Activated T-cell treated with anti-CD3 and anti-CD28 coated beads, Interleukin-2, amount 50 U/mL, for 24 hours (primary cell): ENCODE measurements at regions not wholly inside any gene's neighbourhood (a gene's known extent, or its start where the extent isn't known, plus 50 kb on each side); places are given as distances from the start of the nearest gene placed in this dataset.
"Not testable (repeated sequence)": the region's sequence is repeated elsewhere in the genome, so short reads cannot be mapped to it uniquely, and the experiment has no call there.

ENCODE experiments used
- DNase-seq: peaks from one replicate; pipeline ENCODE4 v3.0.0-alpha.2; 2020
- H3K27ac Mint-ChIP-seq: 2 replicates; pipeline ENCODE4 v1.8.0; 2020; ENCODE audit warnings: mild to moderate bottlenecking, mixed read lengths
- H3K27me3 Mint-ChIP-seq: 2 replicates; pipeline ENCODE4 v1.8.0; 2020; ENCODE audit warnings: mixed read lengths
- H3K36me3 Mint-ChIP-seq: 2 replicates; pipeline ENCODE4 v1.8.0; 2020; ENCODE audit warnings: low read depth, mixed read lengths
- H3K4me1 Mint-ChIP-seq: 2 replicates; pipeline ENCODE4 v1.8.0; 2020; ENCODE audit warnings: low read depth, mixed read lengths
- H3K4me3 Mint-ChIP-seq: 2 replicates; pipeline ENCODE4 v1.8.0; 2020; ENCODE audit warnings: mild to moderate bottlenecking, moderate library complexity, mixed read lengths
- H3K9me3 Mint-ChIP-seq: 2 replicates; pipeline ENCODE4 v1.8.0; 2020; ENCODE audit warnings: mixed read lengths

DNA sequence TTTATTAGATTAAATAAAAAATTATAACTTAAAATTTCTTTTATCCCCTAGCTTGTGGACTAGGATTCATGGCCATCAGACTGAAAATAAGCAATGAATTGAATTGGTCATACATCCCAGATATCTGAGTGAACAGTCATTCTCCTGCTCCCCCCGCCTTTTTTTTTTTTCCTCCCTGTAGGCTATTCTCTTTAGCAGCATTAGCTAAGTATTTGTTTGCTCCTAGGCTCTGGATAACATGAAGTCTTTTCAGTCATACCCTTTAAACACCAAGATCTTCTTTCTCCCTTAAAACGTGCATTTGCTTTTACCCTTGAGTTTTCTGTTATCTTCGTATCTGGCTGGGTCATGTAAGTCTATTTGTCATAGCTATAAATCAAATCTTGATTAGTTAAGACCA lies 866.7 kb upstream of the SPRY2 start:
- H3K9me3 Mint-ChIP-seq: peaks cover 11% of the 10 kb centered on the region
- no peak overlapping the region for H3K27ac Mint-ChIP-seq
- no peaks in the 10 kb centered on the region for H3K27me3 Mint-ChIP-seq
- H3K4me1 Mint-ChIP-seq: no peaks in the 10 kb centered on the region
- DNase-seq: no peak
- H3K36me3 Mint-ChIP-seq: no peaks in the 10 kb centered on the region
- H3K4me3 Mint-ChIP-seq: no peak overlapping the region

DNA sequence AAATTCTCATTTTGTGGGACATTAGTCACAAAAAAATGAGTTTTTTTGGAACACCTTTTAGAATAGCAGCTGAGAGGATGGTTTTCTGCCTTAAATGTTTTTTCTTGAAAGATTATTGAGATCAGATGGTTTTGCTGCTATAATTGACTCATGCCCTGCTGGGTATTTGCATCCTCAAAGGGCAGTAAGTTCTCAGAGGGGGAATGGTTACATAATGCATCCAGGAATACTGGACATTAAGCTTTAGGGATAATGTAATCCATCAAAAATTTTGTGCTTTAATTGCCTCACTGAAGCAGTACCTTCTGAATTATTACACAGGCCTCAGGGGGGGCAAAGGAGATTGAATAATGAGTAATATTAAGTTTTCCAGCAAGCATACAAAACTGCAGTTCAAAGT lies 866.3 kb upstream of the SPRY2 start:
- H3K9me3 Mint-ChIP-seq: peaks cover 11% of the 10 kb centered on the region
- H3K27me3 Mint-ChIP-seq: no peaks in the 10 kb centered on the region
- H3K27ac Mint-ChIP-seq: no peak overlapping the region
- H3K4me1 Mint-ChIP-seq: no peaks in the 10 kb centered on the region
- no peak for DNase-seq
- no peak overlapping the region for H3K4me3 Mint-ChIP-seq
- no peaks in the 10 kb centered on the region for H3K36me3 Mint-ChIP-seq

DNA sequence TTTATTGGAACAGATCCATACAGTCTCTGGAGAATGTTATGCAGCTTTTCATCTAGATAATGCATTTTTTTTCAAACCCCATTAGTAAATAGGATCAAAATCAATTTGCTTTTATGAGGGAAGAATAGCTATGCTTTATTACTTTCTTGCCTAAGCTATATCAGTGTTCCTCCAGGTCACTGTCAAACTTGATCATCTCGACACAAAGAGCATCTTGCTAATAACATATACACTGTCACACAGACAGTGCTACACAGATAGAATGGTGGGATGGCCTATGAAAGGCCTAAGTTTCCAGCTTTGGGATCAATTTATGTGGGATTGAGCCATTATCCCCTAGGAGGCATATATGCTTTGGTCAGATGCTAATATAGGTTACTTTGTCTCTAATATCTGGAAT lies 862.9 kb upstream of the SPRY2 start:
- Mint-ChIP-seq H3K4me3 (no peak overlapping the region), H3K27me3 (no peaks in the 10 kb centered on the region), H3K27ac (no peak overlapping the region), H3K9me3 (peaks cover 16% of the 10 kb centered on the region), H3K4me1 (no peaks in the 10 kb centered on the region), H3K36me3 (no peaks in the 10 kb centered on the region)
- no peak for DNase-seq

DNA sequence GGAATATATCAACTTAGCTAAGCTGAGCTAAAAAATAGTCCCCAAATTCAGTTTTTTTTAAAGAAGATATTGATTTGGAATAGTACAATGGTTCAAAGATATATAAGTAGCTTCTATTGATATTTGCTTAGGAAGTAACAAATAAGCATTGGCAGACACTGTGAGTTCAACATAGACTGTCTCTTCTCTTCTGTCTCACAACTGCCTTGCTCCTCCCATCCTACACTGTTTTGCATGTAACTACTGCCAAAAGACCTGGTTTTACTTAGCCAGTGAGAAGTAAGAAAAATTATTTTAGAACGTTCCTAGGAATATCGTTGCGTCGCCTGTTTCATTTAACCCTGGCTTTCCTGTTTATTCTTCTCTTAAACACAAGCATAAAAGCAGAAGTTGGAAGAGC lies 859.0 kb upstream of the SPRY2 start:
- Mint-ChIP-seq H3K9me3 (peaks cover 14% of the 10 kb centered on the region), H3K27ac (no peak overlapping the region), H3K4me1 (no peaks in the 10 kb centered on the region), H3K27me3 (no peaks in the 10 kb centered on the region), H3K4me3 (no peak overlapping the region), H3K36me3 (no peaks in the 10 kb centered on the region)
- DNase-seq: no peak

DNA sequence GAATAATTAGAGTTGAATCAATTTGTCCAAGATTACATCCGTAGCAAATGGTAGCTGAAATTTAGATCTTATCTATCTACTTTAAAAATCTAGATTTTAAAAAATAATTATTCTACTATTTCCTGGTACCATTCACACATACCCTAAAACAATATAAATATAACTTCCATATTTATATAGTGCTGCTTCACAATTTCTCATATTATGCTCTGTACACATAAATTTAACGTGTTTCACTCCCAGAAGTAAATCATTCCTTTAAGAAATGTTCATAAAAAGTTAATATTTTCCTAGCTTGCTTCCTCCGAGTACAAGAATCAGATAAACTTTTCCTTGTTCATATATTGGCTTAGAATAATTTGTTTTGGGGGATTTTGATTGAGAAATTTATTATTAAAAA lies 857.0 kb upstream of the SPRY2 start:
- Mint-ChIP-seq H3K27ac (no peak overlapping the region), H3K4me1 (no peaks in the 10 kb centered on the region)
- no peak for DNase-seq

DNA sequence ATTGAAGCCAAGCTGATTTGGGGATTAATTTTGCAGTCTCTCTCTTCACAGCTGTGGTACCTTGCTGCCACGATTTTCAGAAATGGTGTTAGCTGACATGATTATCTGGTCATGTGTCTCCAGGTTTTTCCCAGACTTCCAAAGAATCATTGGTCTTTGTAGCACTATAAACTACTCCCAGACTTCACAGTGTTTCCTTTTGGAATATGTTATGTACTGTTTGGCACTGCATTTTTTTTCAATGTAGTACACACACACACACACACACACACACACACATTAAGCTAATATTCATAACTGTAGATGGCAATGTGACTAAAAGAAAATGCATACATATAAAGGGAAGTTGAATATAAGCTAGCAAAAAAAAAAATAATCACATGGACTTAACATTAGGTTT lies 856.6 kb upstream of the SPRY2 start:
- no peaks in the 10 kb centered on the region for H3K27me3 Mint-ChIP-seq
- no peaks in the 10 kb centered on the region for H3K36me3 Mint-ChIP-seq
- H3K4me3 Mint-ChIP-seq: no peak overlapping the region
- H3K4me1 Mint-ChIP-seq: no peaks in the 10 kb centered on the region
- no peak for DNase-seq
- no peak overlapping the region for H3K27ac Mint-ChIP-seq
- peaks cover 8% of the 10 kb centered on the region for H3K9me3 Mint-ChIP-seq

More for the DNA sequence above, 857.0 kb upstream of the SPRY2 start:
- Mint-ChIP-seq H3K36me3 (no peaks in the 10 kb centered on the region), H3K9me3 (peaks cover 8% of the 10 kb centered on the region), H3K4me3 (no peak overlapping the region), H3K27me3 (no peaks in the 10 kb centered on the region)

DNA sequence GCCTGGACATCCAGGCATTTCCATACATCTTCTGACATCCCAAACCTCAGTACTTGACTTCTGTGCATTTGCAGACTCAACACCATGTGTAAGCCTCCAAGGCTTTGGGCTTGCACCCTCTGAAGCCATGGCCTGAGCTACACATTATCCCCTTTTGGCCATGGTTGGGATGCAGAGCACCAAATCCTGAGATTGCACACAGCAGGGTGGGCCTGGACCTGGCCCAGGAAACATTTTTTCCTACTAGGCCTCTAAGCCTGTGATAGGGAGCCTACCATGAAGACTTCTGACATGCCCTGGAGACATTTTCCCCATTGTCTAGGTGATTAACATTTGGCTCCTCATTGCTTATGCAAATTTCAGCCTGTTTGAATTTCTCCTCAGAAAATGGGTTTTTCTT lies 853.4 kb upstream of the SPRY2 start:
- no peak for DNase-seq
- H3K36me3 Mint-ChIP-seq: no peaks in the 10 kb centered on the region
- no peak overlapping the region for H3K4me3 Mint-ChIP-seq
- H3K9me3 Mint-ChIP-seq: peaks cover 7% of the 10 kb centered on the region
- no peaks in the 10 kb centered on the region for H3K27me3 Mint-ChIP-seq
- H3K27ac Mint-ChIP-seq: no peak overlapping the region
- no peaks in the 10 kb centered on the region for H3K4me1 Mint-ChIP-seq

DNA sequence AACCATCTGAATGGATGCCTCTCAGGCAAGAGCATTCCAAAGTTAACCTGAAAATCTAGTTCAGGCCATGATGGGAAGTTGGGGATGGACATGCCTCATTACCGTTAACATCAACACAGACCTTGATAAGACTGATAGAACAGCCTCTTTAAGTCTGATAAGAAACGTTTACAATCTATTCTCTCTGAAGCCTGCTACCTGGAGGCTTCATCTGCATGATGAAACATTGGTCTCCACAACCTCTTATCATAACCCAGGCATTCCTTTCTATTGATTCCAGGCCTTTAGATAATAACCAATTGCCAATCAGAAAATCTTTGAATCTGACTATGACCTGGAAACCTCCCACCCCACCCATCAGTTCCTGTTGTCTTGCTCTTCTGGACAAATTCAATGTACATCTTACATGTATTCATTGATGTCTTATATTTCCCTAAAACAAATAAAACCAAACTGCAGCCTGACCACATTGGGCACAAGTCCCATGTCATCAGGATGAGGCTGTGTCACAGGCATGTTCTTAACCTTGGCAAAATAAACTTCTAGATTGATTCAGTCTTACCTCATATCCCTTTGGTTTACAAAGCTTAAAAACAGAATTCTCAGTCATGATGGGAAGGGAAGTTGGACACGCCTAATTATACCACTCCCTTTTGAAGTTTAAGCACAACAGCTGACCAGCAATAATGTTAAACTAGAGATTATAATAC lies 843.8 kb upstream of the SPRY2 start:
- H3K27me3 Mint-ChIP-seq: no peaks in the 10 kb centered on the region
- no peak overlapping the region for H3K4me3 Mint-ChIP-seq
- H3K9me3 Mint-ChIP-seq: peaks cover 19% of the 10 kb centered on the region
- H3K36me3 Mint-ChIP-seq: no peaks in the 10 kb centered on the region
- no peak overlapping the region for H3K27ac Mint-ChIP-seq
- no peaks in the 10 kb centered on the region for H3K4me1 Mint-ChIP-seq
- DNase-seq: no peak

DNA sequence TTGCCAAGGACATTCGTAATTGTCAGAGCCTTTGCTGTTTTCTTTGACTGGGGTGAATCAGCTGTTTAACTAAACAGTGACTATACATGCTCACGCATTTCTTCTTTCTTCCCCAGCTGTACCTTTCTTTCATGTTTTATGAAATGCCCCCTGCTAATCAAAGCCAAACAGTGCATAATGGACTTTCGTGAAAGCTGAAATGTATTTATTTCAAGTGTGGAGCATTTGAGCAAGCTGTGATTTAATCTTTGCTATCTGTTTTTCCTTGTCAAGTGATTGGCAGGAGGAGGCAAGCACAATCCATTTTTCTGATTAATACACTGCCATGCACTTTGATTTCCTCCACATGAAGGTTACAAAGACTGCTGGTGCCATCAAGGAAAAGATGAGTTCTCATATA lies 831.7 kb upstream of the SPRY2 start:
- Mint-ChIP-seq H3K4me1 (no peaks in the 10 kb centered on the region), H3K4me3 (no peak overlapping the region), H3K36me3 (no peaks in the 10 kb centered on the region), H3K27ac (no peak overlapping the region), H3K27me3 (no peaks in the 10 kb centered on the region), H3K9me3 (peaks cover 2% of the 10 kb centered on the region)
- DNase-seq: no peak

DNA sequence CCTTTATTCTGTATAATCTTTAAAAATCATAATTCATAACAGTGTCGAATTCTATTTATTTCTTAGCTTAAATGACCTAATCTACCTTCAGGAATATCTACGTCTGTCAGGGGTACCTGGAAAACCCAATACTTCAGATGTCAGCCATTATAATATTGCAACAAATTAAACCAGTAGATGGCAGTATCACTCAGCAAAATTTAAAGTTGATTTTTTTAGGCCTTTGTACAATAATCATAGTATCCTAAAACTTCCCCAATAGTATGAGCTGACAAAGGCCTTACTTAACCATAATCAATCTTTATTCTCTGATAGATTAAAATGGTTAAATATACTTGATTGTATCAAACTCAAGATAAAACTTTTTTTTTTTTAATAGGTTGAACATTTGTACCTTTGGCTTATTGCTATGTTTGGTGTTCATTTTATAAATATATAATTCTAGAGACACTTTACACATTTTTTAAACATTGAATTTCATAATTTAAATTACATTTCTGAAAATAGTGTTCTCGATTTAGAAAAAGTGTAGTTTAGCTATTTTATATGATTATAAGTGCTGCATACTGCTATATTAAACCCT lies 830.2 kb upstream of the SPRY2 start:
- Mint-ChIP-seq H3K36me3 (no peaks in the 10 kb centered on the region), H3K27me3 (no peaks in the 10 kb centered on the region), H3K4me1 (no peaks in the 10 kb centered on the region), H3K27ac (no peak overlapping the region), H3K9me3 (peaks cover 5% of the 10 kb centered on the region), H3K4me3 (no peak overlapping the region)
- DNase-seq: no peak

DNA sequence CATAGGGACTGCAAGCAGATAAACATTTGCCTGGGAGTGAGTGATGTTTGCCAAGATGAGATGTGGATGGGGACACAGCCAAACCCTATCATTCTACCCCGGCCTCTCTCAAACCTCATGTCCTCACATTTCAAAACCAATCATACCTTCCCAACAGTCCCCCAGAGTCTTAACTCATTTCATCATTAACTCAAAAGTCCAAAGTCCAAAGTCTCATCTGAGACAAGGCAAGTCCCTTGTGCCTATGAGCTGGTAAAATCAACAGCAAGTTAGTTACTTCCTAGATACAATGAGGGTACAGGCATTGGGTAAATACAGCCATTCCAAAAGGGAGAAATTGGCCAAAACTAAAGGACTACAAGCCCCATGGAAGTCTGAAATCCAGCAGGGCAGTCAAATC lies 822.9 kb upstream of the SPRY2 start:
- H3K27me3 Mint-ChIP-seq, H3K4me1 Mint-ChIP-seq, DNase-seq, H3K4me3 Mint-ChIP-seq, H3K36me3 Mint-ChIP-seq, H3K27ac Mint-ChIP-seq: not testable (repeated sequence)
- H3K9me3 Mint-ChIP-seq: peaks cover 19% of the 10 kb centered on the region

DNA sequence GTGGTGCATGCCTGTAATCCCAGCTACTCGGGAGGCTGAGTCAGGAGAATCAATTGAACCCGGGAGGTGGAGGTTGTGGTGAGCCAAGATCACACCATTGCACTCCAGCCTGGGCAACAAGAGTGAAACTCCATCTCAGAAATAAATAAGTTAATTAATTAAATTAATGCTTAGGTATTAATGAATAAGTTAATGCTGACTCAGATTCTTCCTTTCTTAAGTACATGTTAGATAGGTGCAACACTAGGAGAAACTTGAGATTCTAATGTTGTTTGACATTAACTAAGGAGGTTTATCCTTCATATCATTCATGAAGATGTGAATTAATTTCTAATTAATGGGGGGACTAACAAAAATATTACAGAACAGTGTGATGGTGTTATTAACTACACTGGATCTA lies 812.6 kb upstream of the SPRY2 start:
- H3K4me1 Mint-ChIP-seq: no peaks in the 10 kb centered on the region
- no peak for DNase-seq
- no peak overlapping the region for H3K4me3 Mint-ChIP-seq
- no peaks in the 10 kb centered on the region for H3K27me3 Mint-ChIP-seq
- H3K36me3 Mint-ChIP-seq: no peaks in the 10 kb centered on the region
- H3K9me3 Mint-ChIP-seq: peaks cover 4% of the 10 kb centered on the region
- H3K27ac Mint-ChIP-seq: no peak overlapping the region

DNA sequence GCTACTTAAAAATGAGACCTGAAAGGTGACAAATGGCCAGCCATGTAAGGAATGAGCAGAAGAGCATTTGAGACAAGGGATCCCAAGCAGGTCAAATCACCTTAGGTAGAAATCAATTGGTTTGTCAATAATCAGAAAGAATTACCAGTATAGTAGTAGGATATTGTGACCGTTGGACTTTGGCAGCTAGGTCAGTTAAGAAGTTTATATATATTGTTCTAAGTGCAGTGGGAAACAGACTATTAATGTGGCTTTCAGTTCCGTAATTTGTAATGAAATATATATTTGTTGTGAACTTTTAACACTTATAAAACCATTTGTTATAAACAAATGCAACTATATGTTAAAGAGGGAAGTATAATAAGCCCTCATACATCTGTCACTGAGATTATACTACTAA lies 807.9 kb upstream of the SPRY2 start:
- no peak for DNase-seq
- no peaks in the 10 kb centered on the region for H3K4me1 Mint-ChIP-seq
- no peaks in the 10 kb centered on the region for H3K36me3 Mint-ChIP-seq
- H3K9me3 Mint-ChIP-seq: peaks cover 11% of the 10 kb centered on the region
- H3K27ac Mint-ChIP-seq: no peak overlapping the region
- H3K27me3 Mint-ChIP-seq: no peaks in the 10 kb centered on the region
- H3K4me3 Mint-ChIP-seq: no peak overlapping the region

DNA sequence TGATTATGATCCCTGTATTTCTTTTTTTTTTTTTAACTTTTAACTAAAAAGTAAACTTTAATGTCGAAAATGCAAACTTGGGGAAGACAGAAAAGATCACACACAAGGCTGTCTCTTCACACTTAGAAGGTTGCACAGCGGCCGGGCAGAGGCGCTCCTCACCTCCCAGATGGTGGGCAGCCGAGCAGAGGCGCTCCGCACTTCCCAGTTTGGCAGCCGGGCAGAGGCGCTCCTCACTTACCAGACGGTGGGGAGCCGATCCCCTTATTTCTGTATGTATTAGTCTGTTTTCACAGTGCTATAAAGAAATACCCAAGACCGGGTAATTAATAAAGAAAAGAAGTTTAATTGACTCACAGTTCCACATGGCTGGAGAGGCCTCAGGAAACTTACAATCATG lies 805.6 kb upstream of the SPRY2 start:
- not testable (repeated sequence) for DNase-seq, H3K36me3 Mint-ChIP-seq, H3K4me1 Mint-ChIP-seq, H3K27ac Mint-ChIP-seq, H3K27me3 Mint-ChIP-seq, H3K4me3 Mint-ChIP-seq
- H3K9me3 Mint-ChIP-seq: peaks cover 11% of the 10 kb centered on the region

DNA sequence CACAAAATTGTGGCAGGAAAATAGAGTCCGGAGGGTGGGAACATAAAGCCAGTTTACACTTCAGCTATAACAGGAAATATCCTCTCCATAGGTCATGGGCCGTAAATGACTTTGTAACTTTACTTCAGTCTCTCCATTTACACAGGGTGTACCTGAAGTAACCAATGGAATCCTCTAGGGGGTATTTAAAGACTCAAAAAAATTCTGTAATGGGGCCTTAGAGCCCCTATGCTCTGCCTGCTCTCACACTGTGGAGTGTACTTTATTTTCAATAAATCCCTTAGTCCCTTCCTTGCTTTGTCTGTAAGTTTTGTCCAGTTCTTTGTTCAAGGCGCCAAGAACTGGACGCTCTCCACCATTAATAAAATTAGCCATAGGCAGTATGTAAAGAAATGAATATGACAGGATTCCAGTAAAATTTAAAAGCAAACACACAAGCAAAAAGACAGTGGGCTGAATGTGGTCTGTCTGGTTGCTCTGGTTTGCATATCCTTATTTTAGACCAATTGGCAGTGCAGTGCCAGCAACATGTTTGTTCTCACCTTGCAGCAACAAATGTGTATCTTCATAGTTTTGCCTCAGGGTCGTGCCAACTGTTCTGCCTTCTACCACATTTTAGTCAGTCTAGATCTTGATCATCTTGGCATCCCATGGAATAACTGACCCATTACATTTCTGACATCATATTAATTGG lies 801.5 kb upstream of the SPRY2 start:
- H3K27ac Mint-ChIP-seq: no peak overlapping the region
- H3K4me3 Mint-ChIP-seq: no peak overlapping the region
- H3K9me3 Mint-ChIP-seq: peaks cover 6% of the 10 kb centered on the region
- no peaks in the 10 kb centered on the region for H3K4me1 Mint-ChIP-seq
- H3K27me3 Mint-ChIP-seq: no peaks in the 10 kb centered on the region
- no peak for DNase-seq
- no peaks in the 10 kb centered on the region for H3K36me3 Mint-ChIP-seq
